K562 (cell line): ENCODE measurements at regions not wholly inside any gene's neighbourhood (a gene's known extent, or its start where the extent isn't known, plus 50 kb on each side); places are given as distances from the start of the nearest gene placed in this dataset.
A peak's percentile ranks its signal among the peaks of the same experiment; 100 is the strongest.

Experiments used
- ATAC-seq: fragments of 200-7000 bp; cut with Tn5 transposase; 3 replicates; pipeline ENCODE4 v1.9.1; 2020; ENCODE audit warnings: moderate library complexity
- BruUV-seq: library from RNA; stranded (reverse); fragments of 400-500 nt; replicated peaks from 2 replicates; lab custom pipeline; 2021; lab: Mats Ljungman, UMichigan
- CTCF ChIA-PET: fragments of 300-600 bp; formaldehyde crosslinking; extraction: SDS; loops from one replicate; lab custom pipeline; 2021; ENCODE audit warnings: low intra/inter-chr PET ratio; lab: Yijun Ruan, JAX
- POLR2A ChIA-PET: fragments of 300-600, 350-650 bp; sonication (Branson Sonifier 250); formaldehyde crosslinking; extraction: SDS; loops from one replicate; lab custom pipeline; 2021; ENCODE audit warnings: antibody characterized with exemption, inconsistent platforms; lab: Yijun Ruan, JAX
- DNase-seq, 4 experiments: peaks; one replicate each; pipeline versions ENCODE4 v3.0.0 to v3.0.0-alpha.2; 2011 to 2018; ENCODE audit warnings: low spot score in 3 of 4, mixed read lengths in 3 of 4; ENCODE audit errors: extremely low read depth in 1 of 4
- FAIRE-seq: peaks from 2 replicates; lab custom pipeline; 2011; peaks lifted over from hg19 to GRCh38; lab: Jason Lieb, UNC
- H2AFZ ChIP-seq: 2 replicates; pipeline ENCODE4 v1.6.0; 2011; ENCODE audit warnings: low read depth, low read length, control low read depth, inconsistent platforms
- H3K27ac ChIP-seq: fragments of 200-600 bp; 3 replicates; pipeline ENCODE4 v1.8.0; 2011; ENCODE audit warnings: low read depth, mild to moderate bottlenecking, control low read depth, inconsistent platforms, low read length, moderate library complexity, mixed read lengths; ENCODE audit errors: extremely low read depth
- H3K27me3 ChIP-seq, 2 experiments: fragments of 300-600 bp in 1 of 2; 2 replicates in 1 of 2; 3 replicates in 1 of 2; pipeline versions ENCODE4 v1.6.0 to v1.8.0; 2011; ENCODE audit warnings: inconsistent platforms in 2 of 2, low read length in 2 of 2, mild to moderate bottlenecking in 1 of 2, mixed read lengths in 1 of 2, moderate library complexity in 1 of 2; ENCODE audit not compliant: control insufficient read depth in 2 of 2, insufficient read depth in 2 of 2
- H3K36me3 ChIP-seq: fragments of 300-600 bp; 3 replicates; pipeline ENCODE4 v1.8.0; 2011; ENCODE audit warnings: mild to moderate bottlenecking, low read length, inconsistent platforms; ENCODE audit not compliant: control insufficient read depth, insufficient read depth
- H3K4me1 ChIP-seq, 2 experiments: fragments of 200-600 bp in 1 of 2; replicated peaks in 1 of 2; 2 replicates in 1 of 2; 3 replicates in 1 of 2; pipeline versions ENCODE4 v1.5.1 to v1.8.0; 2011; ENCODE audit warnings: inconsistent platforms in 2 of 2, low read length in 2 of 2, mild to moderate bottlenecking in 1 of 2, mixed read lengths in 1 of 2, moderate library complexity in 1 of 2; ENCODE audit not compliant: control insufficient read depth in 2 of 2, insufficient read depth in 2 of 2
- H3K4me2 ChIP-seq: 2 replicates; pipeline ENCODE4 v1.6.1; 2011; ENCODE audit warnings: low read length, control low read depth, inconsistent platforms, mixed read lengths; ENCODE audit not compliant: insufficient read depth
- H3K4me3 ChIP-seq: fragments of 200-600 bp; sonication (generic), shearing (Covaris generic); 2 replicates; pipeline ENCODE4 v1.5.1; 2016; ENCODE audit warnings: control low read depth, inconsistent platforms
- H3K79me2 ChIP-seq: fragments of 200-600 bp; 3 replicates; pipeline ENCODE4 v1.8.0; 2011; ENCODE audit warnings: low read length, inconsistent platforms; ENCODE audit not compliant: control insufficient read depth, insufficient read depth
- H3K9ac ChIP-seq, 2 experiments: 2 replicates each; pipeline versions ENCODE4 v1.6.0 to v1.6.1; 2011; ENCODE audit warnings: low read depth in 2 of 2, low read length in 2 of 2, control low read depth in 1 of 2, inconsistent platforms in 1 of 2, mild to moderate bottlenecking in 1 of 2, mixed read lengths in 1 of 2; ENCODE audit not compliant: insufficient read depth in 1 of 2
- H3K9me1 ChIP-seq: one replicate; pipeline ENCODE4 v1.6.0; 2011; ENCODE audit warnings: inconsistent platforms, mild to moderate bottlenecking, low read length, moderate library complexity; ENCODE audit not compliant: control insufficient read depth, insufficient read depth
- H3K9me3 ChIP-seq: replicated peaks from 2 replicates; pipeline ENCODE4 v1.5.1; 2011; ENCODE audit warnings: low read depth, low read length, inconsistent platforms; ENCODE audit not compliant: control insufficient read depth, insufficient read depth
- H4K20me1 ChIP-seq: replicated peaks from 2 replicates; pipeline ENCODE4 v1.6.1; 2011; ENCODE audit warnings: low read length, inconsistent platforms, mixed read lengths; ENCODE audit not compliant: control insufficient read depth, insufficient read depth
- ETS1 ChIP-seq: conservative IDR thresholded peaks from 2 replicates; pipeline ENCODE4 v1.6.1; 2011; ENCODE audit warnings: low read depth, mild to moderate bottlenecking, low read length; ENCODE audit not compliant: control insufficient read depth
- GATAD2B ChIP-seq: fragments of 450-650 bp; IDR thresholded peaks from 2 replicates; pipeline ENCODE4 v1.6.1; 2017; ENCODE audit warnings: mild to moderate bottlenecking, borderline replicate concordance
- HMBOX1 ChIP-seq: sonication (generic); IDR thresholded peaks from 2 replicates; pipeline ENCODE4 v1.6.1; 2016
- ILF3 ChIP-seq: fragments of 450-650 bp; IDR thresholded peaks from 2 replicates; pipeline ENCODE4 v1.6.1; 2018; ENCODE audit warnings: antibody characterized with exemption, mild to moderate bottlenecking, moderate library complexity, borderline replicate concordance
- JUNB ChIP-seq: fragments of 450-650 bp; formaldehyde crosslinking; conservative IDR thresholded peaks from 2 replicates; pipeline ENCODE4 v1.4.0; 2020; ENCODE audit warnings: mild to moderate bottlenecking
- KAT8 ChIP-seq: fragments of 450-650 bp; IDR thresholded peaks from 2 replicates; pipeline ENCODE4 v1.6.1; 2016; ENCODE audit warnings: low read depth, mild to moderate bottlenecking
- MAX ChIP-seq: sonication (generic); formaldehyde crosslinking; IDR thresholded peaks from 2 replicates; pipeline ENCODE4 v1.9.0; 2022; ENCODE audit warnings: mild to moderate bottlenecking, missing genetic modification reagents
- SOX6 ChIP-seq: fragments of 450-650 bp; IDR thresholded peaks from 2 replicates; pipeline ENCODE4 v1.6.1; 2014; ENCODE audit warnings: mild to moderate bottlenecking
- TRIM25 ChIP-seq: fragments of 450-650 bp; IDR thresholded peaks from 2 replicates; pipeline ENCODE4 v1.7.0; 2016; ENCODE audit warnings: borderline replicate concordance
- ZBTB7A ChIP-seq: IDR thresholded peaks from 2 replicates; pipeline ENCODE4 v1.6.1; 2011; ENCODE audit warnings: low read depth, mild to moderate bottlenecking, low read length, moderate library complexity, borderline replicate concordance; ENCODE audit not compliant: control insufficient read depth
- ZNF253 ChIP-seq: fragments of 250-450 bp; sonication (Bioruptor Pico); conservative IDR thresholded peaks from 2 replicates; pipeline ENCODE4 v1.6.1; 2021; ENCODE audit warnings: mild to moderate bottlenecking
- WGBS: fragments of 100-300 bp; shearing (Covaris generic); methylation state at CpG from one replicate; pipeline ENCODE4 v1.1.6; 2016; ENCODE audit warnings: low coverage, mixed read lengths; ENCODE audit not compliant: insufficient coverage; ENCODE audit errors: missing lambda C conversion rate; 5-methylcytosine and 5-hydroxymethylcytosine counted together
- in situ Hi-C: fragments of 300-500 bp; cut with MboI; formaldehyde crosslinking; loops from 4 replicates; pipeline ENCODE4 v1.15.0; 2018; ENCODE audit warnings: inconsistent platforms, mixed read lengths
- intact Hi-C: fragments of 100-400 bp; cut with micrococcal nuclease; formaldehyde crosslinking; loops from 2 replicates; pipeline ENCODE4 v1.14.2; 2022

- in situ Hi-C loops, result no loop called here
- Histone ChIP-seq H3K9ac (no peak overlapping the region), H3K9me1 (no peaks in the 10 kb centered on the region), H3K36me3 (no peaks in the 10 kb centered on the region), H3K79me2 (no peaks in the 10 kb centered on the region), H3K4me2 (no peak overlapping the region), H3K27ac (no peak overlapping the region), H3K27me3 (no peaks in the 10 kb centered on the region; a peak in 2 of 5 replicates), H3K9me3 (no peaks in the 10 kb centered on the region; the same call in 1 of the 2 replicates), H3K4me1 (no peaks in the 10 kb centered on the region), H3K4me3 (no peak overlapping the region), H2AFZ (no peak overlapping the region), H4K20me1 (no peaks in the 10 kb centered on the region)
- ATAC-seq (no peak), FAIRE-seq (no peak), DNase-seq (peak in 1 of 4 experiments; percentile 2)
- 0% methylated on average over 6 of the region's 6 CpGs for WGBS
- ChIA-PET POLR2A (no interaction called here), CTCF (no interaction called here)
- no TSS peak for BruUV-seq
- no peak for TF ChIP-seq ZBTB7A
- no peak for TF ChIP-seq SOX6
- no peak for TF ChIP-seq KAT8
- intact Hi-C loops, result no loop called here
These were observed 1152.9 kb downstream of the RPIA start for GRCh38 chr2:89844221-89844943.

GRCh38 chr2:89845532-89845931 is 1154.1 kb downstream of the RPIA start:
- H3K36me3 ChIP-seq, result no peaks in the 10 kb centered on the region
- ATAC-seq, result no peak
- in situ Hi-C loops (loop anchor here (5.0 kb wide), 1 partner anchor 518 kb away; no protein-coding TSS in a partner anchor), intact Hi-C loops (no loop called here)
- no peak overlapping the region for H3K4me3 ChIP-seq
- WGBS, result 2% methylated on average over 6 of the region's 6 CpGs
- no peak overlapping the region for H3K9ac ChIP-seq
- ChIA-PET CTCF (no interaction called here), POLR2A (no interaction called here)
- no peak for FAIRE-seq
- no TSS peak for BruUV-seq
- H4K20me1 ChIP-seq, result no peaks in the 10 kb centered on the region
- no peak overlapping the region for H3K4me2 ChIP-seq
- DNase-seq, result peak in 1 of 4 experiments; percentile 2
- H3K9me1 ChIP-seq, result no peaks in the 10 kb centered on the region
- H3K27me3 ChIP-seq, result no peaks in the 10 kb centered on the region; a peak in 2 of 5 replicates
- H3K79me2 ChIP-seq, result no peaks in the 10 kb centered on the region
- no peak overlapping the region for H3K27ac ChIP-seq
- no peaks in the 10 kb centered on the region for H3K9me3 ChIP-seq
- no peaks in the 10 kb centered on the region for H3K4me1 ChIP-seq
- no peak overlapping the region for H2AFZ ChIP-seq
- TF ChIP-seq HMBOX1, result no peak
- no peak for TF ChIP-seq ZNF253 (CRISPR knock-in tag)
- TF ChIP-seq ILF3, result no peak
- TF ChIP-seq MAX (CRISPR knock-in tag), result no peak
- no peak for TF ChIP-seq JUNB (CRISPR knock-in tag)
- TF ChIP-seq TRIM25, result no peak
- no peak for TF ChIP-seq ETS1
- no peak for TF ChIP-seq GATAD2B
